ENCODE measurements at regions not wholly inside any gene's neighbourhood (a gene's known extent, or its start where the extent isn't known, plus 50 kb on each side); places are given as distances from the start of the nearest gene placed in this dataset.

GRCh38 chr17:77792626-77793025 is 165.9 kb upstream of the TNRC6C start:
- TF ChIP-seq CTCF (tag by site-specific recombination; IDR thresholded peaks at IDR 0.05), result no peak
- TF ChIP-seq ZFP41 (tag by site-specific recombination; IDR thresholded peaks at IDR 0.05; ENCODE audit: borderline replicate concordance), result no peak
- TF ChIP-seq, protein P1, sequence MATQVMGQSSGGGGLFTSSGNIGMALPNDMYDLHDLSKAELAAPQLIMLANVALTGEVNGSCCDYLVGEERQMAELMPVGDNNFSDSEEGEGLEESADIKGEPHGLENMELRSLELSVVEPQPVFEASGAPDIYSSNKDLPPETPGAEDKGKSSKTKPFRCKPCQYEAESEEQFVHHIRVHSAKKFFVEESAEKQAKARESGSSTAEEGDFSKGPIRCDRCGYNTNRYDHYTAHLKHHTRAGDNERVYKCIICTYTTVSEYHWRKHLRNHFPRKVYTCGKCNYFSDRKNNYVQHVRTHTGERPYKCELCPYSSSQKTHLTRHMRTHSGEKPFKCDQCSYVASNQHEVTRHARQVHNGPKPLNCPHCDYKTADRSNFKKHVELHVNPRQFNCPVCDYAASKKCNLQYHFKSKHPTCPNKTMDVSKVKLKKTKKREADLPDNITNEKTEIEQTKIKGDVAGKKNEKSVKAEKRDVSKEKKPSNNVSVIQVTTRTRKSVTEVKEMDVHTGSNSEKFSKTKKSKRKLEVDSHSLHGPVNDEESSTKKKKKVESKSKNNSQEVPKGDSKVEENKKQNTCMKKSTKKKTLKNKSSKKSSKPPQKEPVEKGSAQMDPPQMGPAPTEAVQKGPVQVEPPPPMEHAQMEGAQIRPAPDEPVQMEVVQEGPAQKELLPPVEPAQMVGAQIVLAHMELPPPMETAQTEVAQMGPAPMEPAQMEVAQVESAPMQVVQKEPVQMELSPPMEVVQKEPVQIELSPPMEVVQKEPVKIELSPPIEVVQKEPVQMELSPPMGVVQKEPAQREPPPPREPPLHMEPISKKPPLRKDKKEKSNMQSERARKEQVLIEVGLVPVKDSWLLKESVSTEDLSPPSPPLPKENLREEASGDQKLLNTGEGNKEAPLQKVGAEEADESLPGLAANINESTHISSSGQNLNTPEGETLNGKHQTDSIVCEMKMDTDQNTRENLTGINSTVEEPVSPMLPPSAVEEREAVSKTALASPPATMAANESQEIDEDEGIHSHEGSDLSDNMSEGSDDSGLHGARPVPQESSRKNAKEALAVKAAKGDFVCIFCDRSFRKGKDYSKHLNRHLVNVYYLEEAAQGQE (tag by site-specific recombination; IDR thresholded peaks at IDR 0.05), result no peak
- no peak for TF ChIP-seq ZSCAN18 (tag by site-specific recombination; IDR thresholded peaks at IDR 0.05)
- TF ChIP-seq ZNF658 (tag by site-specific recombination; IDR thresholded peaks at IDR 0.05), result no peak
- TF ChIP-seq, protein P2, sequence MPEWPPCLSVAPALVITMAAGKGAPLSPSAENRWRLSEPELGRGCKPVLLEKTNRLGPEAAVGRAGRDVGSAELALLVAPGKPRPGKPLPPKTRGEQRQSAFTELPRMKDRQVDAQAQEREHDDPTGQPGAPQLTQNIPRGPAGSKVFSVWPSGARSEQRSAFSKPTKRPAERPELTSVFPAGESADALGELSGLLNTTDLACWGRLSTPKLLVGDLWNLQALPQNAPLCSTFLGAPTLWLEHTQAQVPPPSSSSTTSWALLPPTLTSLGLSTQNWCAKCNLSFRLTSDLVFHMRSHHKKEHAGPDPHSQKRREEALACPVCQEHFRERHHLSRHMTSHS (tag by site-specific recombination; IDR thresholded peaks at IDR 0.05), result no peak
- no peak for TF ChIP-seq YY1 (tag by site-specific recombination; IDR thresholded peaks at IDR 0.05)
- no peak for TF ChIP-seq ZNF501 (tag by site-specific recombination; IDR thresholded peaks at IDR 0.05)
- TF ChIP-seq, protein P3, sequence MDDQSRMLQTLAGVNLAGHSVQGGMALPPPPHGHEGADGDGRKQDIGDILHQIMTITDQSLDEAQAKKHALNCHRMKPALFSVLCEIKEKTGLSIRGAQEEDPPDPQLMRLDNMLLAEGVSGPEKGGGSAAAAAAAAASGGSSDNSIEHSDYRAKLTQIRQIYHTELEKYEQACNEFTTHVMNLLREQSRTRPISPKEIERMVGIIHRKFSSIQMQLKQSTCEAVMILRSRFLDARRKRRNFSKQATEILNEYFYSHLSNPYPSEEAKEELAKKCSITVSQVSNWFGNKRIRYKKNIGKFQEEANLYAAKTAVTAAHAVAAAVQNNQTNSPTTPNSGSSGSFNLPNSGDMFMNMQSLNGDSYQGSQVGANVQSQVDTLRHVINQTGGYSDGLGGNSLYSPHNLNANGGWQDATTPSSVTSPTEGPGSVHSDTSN (CRISPR knock-in tag; IDR thresholded peaks at IDR 0.05), result no peak
- TF ChIP-seq ZBTB26 (tag by site-specific recombination; optimal IDR thresholded peaks at IDR 0.05), result no peak
- TF ChIP-seq GLIS1 (tag by site-specific recombination; IDR thresholded peaks at IDR 0.05), result no peak
- no peak for TF ChIP-seq PRDM1 (tag by site-specific recombination; IDR thresholded peaks at IDR 0.05)
